LHCN-M2 (cell line): ENCODE measurements at regions not wholly inside any gene's neighbourhood (a gene's known extent, or its start where the extent isn't known, plus 50 kb on each side); places are given as distances from the start of the nearest gene placed in this dataset.
"Not testable (repeated sequence)": the region's sequence is repeated elsewhere in the genome, so short reads cannot be mapped to it uniquely, and the experiment has no call there.

Experiments
- DNase-seq: peaks from one replicate; pipeline ENCODE4 v3.0.0-alpha.2; 2012; ENCODE audit warnings: low read depth

DNA sequence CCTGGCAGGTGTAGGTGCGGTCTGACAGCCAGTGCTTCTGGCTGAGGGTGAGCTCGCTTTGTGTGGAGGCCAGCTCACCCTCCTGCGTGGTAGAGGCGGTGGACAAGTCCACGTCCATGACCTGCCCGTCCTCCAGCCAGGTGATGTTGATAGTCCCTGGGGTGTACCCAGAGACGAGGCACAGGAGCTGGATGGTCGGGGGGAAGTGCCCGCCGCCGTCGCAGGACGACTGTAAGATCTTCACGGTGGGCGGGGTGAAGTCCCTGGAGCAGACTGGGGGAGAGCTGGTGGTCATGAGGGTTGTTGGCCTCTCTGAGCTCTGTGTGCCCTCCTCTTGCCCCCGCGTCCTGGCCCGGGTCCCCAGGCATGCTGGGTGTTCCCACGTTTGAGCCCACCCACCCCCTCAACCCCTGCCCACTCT lies 74.6 kb downstream of the TMEM121 start:
- no peak for DNase-seq

GRCh38 chr14:105601360-105602242 lies 75.2 kb downstream of the TMEM121 start:
- DNase-seq = no peak

- DNase-seq = no peak
These were observed 75.9 kb downstream of the TMEM121 start for GRCh38 chr14:105602243-105602750.

DNA sequence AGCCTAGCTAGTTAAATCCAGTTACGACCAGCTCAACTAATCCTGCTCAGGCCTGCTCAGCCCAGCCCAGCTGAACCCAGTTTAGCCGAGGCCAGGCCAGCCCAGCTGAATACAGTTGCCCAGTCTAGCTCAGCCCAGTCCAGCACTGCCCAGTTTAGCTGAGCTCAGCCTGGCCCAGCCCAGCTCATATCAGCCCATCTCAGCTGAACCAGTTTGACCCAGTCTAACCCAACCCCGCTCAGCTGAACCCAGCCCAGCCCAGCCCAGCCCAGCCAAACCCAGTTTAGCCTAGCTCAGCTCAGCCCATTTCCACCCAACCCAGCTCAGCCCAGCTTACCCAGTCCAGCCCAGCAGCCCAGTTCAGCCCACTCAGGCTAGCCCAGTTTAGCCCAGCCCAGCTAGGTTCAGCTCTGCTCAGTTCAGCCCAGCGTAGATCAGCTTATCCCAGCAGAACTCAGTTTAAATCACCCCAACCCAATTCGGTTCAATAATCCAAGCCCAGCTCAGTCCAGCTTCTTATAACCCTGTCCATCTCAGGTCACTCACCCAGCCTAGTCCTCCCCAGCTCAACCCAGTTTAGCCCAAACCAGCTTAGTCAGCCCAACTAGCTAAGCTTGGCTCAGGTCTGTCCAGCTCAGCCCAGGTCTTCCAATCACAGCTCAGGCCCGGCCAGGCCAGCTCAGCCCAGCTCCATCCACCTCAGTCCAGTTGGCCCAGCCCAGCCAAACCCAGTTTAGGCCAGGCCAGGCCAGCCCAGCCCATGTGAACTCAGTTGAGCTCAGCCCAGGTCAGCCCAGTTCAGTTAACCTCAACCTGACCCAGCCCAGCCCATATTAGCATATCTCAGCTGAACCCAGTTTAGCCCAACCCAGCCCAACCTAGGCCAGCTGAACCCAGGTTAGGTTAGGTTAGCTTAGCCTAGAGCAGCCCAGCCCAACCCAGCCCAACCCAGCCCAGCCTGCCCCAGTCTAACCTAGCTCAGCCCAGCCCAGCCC lies 76.7 kb downstream of the TMEM121 start:
- no peak for DNase-seq

DNA sequence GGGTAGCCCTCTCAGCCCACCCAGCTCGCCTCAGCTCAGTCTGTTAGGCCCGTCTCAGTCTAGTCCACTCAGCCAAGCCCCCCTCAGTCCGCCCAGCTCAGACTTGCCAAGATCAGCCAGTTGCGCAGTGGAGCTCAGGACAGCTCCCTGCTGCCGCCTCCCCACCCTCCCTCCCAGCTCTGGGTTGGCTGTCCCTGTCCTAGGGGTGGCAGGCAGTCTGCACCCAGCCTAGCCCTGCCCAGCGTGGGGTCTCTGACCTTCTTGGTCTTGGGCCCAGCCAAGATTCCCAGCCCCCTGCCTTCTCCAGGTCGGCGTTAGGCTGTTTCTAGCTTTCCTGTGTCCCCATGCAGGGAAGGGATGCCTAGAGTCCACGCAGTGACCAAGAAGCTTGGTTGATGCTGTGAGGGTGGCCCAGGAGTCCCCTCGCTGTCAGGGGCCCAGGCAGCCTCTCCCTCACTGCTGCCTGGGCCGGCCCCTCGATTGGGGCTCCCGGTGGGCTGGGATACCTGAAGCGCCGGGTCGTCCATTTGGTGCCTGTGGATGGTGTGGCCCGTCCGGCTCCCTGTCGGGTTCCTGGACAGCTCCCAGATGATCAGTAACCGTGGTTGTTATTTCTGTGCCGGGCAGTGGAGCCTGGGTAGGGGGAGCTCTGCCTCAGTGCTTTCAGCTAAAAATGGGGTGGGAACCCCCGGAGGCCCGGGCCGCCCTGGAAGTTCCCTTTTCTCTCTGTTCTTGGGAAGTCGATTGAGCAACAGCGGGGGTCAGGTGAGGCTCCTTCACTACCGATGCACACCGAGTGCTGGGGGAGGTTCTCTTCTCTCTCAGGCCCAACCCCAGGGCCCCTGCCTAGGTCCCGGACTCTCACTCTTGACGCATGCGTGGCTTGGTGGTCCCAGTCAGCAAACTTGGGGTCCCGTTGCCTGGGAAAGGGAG lies 78.4 kb downstream of the TMEM121 start:
- DNase-seq = not testable (repeated sequence)

- DNase-seq = no peak
These were observed 79.3 kb downstream of the TMEM121 start for GRCh38 chr14:105605464-105606304.

DNA sequence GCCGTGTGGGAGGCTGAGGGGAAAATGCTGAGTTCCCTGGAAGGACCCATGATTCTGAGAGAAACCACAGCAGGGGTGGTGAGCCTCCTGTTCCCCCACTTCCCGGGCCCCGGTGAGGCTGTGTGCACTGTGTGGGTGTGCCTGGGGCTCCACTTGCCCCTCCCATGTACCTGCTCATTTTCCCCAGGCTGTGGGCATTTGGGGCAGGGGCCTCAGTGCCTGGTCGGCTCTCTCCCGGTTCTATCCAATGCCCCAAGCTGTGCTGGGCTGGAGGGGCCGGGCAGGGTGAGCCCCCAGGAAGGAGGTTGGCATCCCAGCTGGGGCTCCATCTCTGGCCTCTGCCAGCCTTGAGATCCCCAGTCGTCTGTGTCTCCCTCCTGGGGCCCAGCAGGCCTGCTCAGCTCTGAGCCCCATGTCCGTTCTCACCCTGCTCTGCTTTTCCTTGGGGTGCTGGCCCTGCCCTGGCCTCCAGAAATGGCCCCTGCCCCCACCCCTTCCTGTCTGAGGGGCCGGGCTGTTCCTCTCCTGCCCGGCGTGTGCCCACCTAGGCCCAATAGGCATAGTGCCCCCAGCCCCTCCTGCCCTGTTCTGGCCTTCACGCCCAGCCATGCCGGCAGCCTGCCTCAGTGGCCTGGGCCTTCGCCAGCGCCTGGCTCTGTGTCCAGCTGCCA lies 80.1 kb downstream of the TMEM121 start:
- DNase-seq = not testable (repeated sequence)

- DNase-seq = not testable (repeated sequence)
These were observed 80.6 kb downstream of the TMEM121 start for GRCh38 chr14:105607025-105607424.

GRCh38 chr14:105614987-105615386 lies 88.6 kb downstream of the TMEM121 start:
- DNase-seq = not testable (repeated sequence)

DNA sequence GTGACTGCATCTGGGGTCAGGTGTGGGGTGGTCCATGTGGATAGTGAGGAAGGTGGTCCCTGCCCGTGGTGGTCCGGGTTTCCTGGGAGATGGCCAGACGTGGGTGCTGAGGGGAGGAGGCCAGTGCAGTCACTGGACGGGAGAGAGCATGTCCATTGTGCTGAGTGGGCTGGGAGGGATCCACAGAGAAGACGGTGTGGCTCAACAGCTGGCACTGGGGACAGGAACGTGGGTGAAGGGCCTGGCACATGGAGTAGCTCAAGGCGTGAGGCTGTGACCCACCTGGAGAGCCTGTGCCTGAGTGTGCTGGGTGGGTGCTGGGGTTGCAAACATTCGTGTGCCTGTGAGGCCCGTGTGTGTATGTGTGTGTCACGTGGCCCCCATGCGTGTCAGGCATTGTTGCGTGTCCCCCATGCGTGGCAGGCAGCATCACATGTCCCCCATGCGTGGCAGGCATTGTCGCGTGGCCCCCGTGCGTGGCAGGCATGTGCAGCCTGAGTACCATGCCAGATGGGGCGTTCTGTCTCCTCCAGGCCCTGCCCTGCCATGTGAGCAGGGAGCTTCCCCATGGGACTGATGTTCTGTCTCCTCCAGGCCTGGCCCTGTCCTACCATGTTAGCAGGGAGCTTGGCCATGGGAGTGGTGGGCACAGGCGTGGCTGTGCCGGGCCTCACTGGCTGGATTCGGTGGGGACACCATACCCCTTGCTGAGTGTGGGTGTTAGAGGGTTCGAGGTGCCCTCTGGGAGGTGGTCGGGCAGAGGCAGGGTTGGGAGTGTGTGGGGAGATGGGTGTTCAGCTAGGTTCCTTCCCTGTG lies 89.8 kb downstream of the TMEM121 start:
- not testable (repeated sequence) for DNase-seq

DNA sequence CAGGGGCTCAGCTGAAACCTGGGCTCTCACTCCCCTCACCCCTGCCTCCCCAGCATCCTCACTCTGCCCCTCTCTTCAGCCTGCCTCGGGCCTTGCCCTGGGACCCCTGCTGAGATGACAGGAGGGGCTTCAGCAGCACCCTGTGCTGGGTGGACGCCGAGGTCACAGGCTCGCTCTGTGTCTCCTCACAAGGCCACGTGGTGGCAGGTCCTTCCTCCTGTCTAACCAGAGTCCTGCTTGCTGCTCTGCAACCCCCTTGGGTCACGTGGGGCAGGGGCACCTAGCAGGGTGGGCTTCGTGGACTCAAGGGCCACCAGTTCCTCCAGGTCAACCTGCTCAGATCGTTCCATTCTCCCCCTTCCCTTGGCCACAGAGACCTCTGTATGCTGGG lies 90.4 kb downstream of the TMEM121 start:
- no peak for DNase-seq

- no peak for DNase-seq
These were observed 90.9 kb downstream of the TMEM121 start for GRCh38 chr14:105617201-105617777.

- not testable (repeated sequence) for DNase-seq
These were observed 91.4 kb downstream of the TMEM121 start for GRCh38 chr14:105617805-105618204.

- not testable (repeated sequence) for DNase-seq
These were observed 92.9 kb downstream of the TMEM121 start for GRCh38 chr14:105619324-105619723.

GRCh38 chr14:105620178-105620864 lies 93.9 kb downstream of the TMEM121 start:
- DNase-seq = not testable (repeated sequence)

DNA sequence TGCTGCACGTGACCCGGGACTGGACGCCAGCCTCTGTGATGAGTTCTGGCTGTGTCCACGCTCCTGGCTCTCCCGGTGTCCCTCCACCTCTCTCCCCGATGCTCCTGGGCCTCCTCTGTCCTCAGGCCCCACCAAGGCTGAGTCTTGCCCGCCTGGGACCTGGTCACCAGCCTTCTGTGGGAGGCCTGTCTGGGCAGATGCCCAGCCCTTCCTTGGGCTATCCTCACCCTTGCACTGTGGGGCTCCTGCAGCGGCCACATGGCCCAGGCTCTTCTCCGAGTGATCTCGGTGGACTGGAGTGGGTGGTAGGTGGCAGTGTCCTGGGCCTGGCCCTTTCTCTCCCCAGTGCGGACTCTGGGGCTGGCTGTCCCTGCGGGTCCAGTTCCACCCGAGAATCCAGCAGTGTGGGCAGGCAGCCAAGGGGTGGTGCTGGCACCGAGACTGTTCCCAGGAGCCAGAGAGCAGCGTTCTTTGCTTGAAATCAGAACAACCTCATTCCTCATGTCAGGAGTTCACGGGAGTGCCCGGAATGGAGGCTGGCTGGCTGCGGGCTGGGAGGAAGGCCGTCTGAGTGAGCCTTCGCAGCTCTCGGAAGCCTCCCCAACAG lies 94.6 kb downstream of the TMEM121 start:
- DNase-seq = not testable (repeated sequence)
